Progenitor cell of endocrine pancreas (in vitro differentiated cells): ENCODE measurements at regions not wholly inside any gene's neighbourhood (a gene's known extent, or its start where the extent isn't known, plus 50 kb on each side); places are given as distances from the start of the nearest gene placed in this dataset.

Source experiments
- DNase-seq: peaks from one replicate; pipeline ENCODE4 v3.0.0; 2021; ENCODE audit warnings: low spot score; ENCODE audit not compliant: unreplicated experiment
- H3K27ac Mint-ChIP-seq: 2 replicates; pipeline ENCODE4 v1.8.0; 2021; ENCODE audit warnings: mild to moderate bottlenecking, moderate library complexity, mixed read lengths
- H3K27me3 Mint-ChIP-seq: 2 replicates; pipeline ENCODE4 v1.8.0; 2021; ENCODE audit warnings: mixed read lengths
- H3K36me3 Mint-ChIP-seq: 2 replicates; pipeline ENCODE4 v1.8.0; 2022; ENCODE audit warnings: mixed read lengths; ENCODE audit not compliant: insufficient read depth
- H3K4me1 Mint-ChIP-seq: 2 replicates; pipeline ENCODE4 v1.8.0; 2021; ENCODE audit warnings: low read depth, mixed read lengths
- H3K4me3 Mint-ChIP-seq: 2 replicates; pipeline ENCODE4 v1.8.0; 2021; ENCODE audit warnings: low read depth, mild to moderate bottlenecking, moderate library complexity, mixed read lengths
- H3K9me3 Mint-ChIP-seq: 2 replicates; pipeline ENCODE4 v1.8.0; 2021; ENCODE audit warnings: low read depth, mixed read lengths
- CTCF ChIP-seq: fragments of 200-600 bp; sonication (generic); IDR thresholded peaks from one replicate; pipeline ENCODE4 v1.5.0; 2021; ENCODE audit warnings: antibody characterized with exemption, mild to moderate bottlenecking; ENCODE audit not compliant: unreplicated experiment

GRCh38 chr4:107562316-107562715 lies 157.7 kb downstream of the PAPSS1 start:
- no peak overlapping the region for H3K27ac Mint-ChIP-seq
- H3K4me3 Mint-ChIP-seq = no peak overlapping the region
- no peak for DNase-seq
- H3K27me3 Mint-ChIP-seq = no peaks in the 10 kb centered on the region
- H3K36me3 Mint-ChIP-seq = no peaks in the 10 kb centered on the region
- no peak for TF ChIP-seq CTCF
- peaks cover 11% of the 10 kb centered on the region for H3K4me1 Mint-ChIP-seq
- H3K9me3 Mint-ChIP-seq = peaks cover 22% of the 10 kb centered on the region

- Mint-ChIP-seq H3K4me1 (peaks cover 11% of the 10 kb centered on the region), H3K9me3 (peaks cover 15% of the 10 kb centered on the region), H3K27me3 (no peaks in the 10 kb centered on the region), H3K27ac (no peak overlapping the region), H3K4me3 (no peak overlapping the region), H3K36me3 (no peaks in the 10 kb centered on the region)
- TF ChIP-seq CTCF = no peak
- DNase-seq = no peak
Observed at GRCh38 chr4:107561481-107561880, 158.6 kb downstream of the PAPSS1 start.

- Mint-ChIP-seq H3K9me3 (peaks cover 15% of the 10 kb centered on the region), H3K36me3 (no peaks in the 10 kb centered on the region), H3K27ac (no peak overlapping the region)
Observed at GRCh38 chr4:107559653-107560052, 160.4 kb downstream of the PAPSS1 start.

GRCh38 chr4:107552306-107552705 lies 167.7 kb downstream of the PAPSS1 start:
- no peaks in the 10 kb centered on the region for H3K36me3 Mint-ChIP-seq

More at GRCh38 chr4:107559653-107560052, 160.4 kb downstream of the PAPSS1 start:
- no peaks in the 10 kb centered on the region for H3K27me3 Mint-ChIP-seq
- no peak for DNase-seq
- H3K4me3 Mint-ChIP-seq = no peak overlapping the region
- TF ChIP-seq CTCF = no peak
- H3K4me1 Mint-ChIP-seq = peaks cover 7% of the 10 kb centered on the region

GRCh38 chr4:107548211-107548905 lies 171.7 kb downstream of the PAPSS1 start:
- Mint-ChIP-seq H3K27ac (peak overlapping the region; percentile 20), H3K9me3 (no peaks in the 10 kb centered on the region), H3K27me3 (no peaks in the 10 kb centered on the region), H3K4me3 (no peak overlapping the region), H3K36me3 (no peaks in the 10 kb centered on the region), H3K4me1 (no peaks in the 10 kb centered on the region)
- DNase-seq = no peak
- no peak for TF ChIP-seq CTCF

More at GRCh38 chr4:107552306-107552705, 167.7 kb downstream of the PAPSS1 start:
- Mint-ChIP-seq H3K9me3 (peaks cover 4% of the 10 kb centered on the region), H3K27me3 (no peaks in the 10 kb centered on the region), H3K27ac (no peak overlapping the region), H3K4me1 (no peaks in the 10 kb centered on the region), H3K4me3 (no peak overlapping the region)
- no peak for TF ChIP-seq CTCF
- no peak for DNase-seq
